Calu3 (cell line): ENCODE measurements at regions not wholly inside any gene's neighbourhood (a gene's known extent, or its start where the extent isn't known, plus 50 kb on each side); places are given as distances from the start of the nearest gene placed in this dataset.

Experiments
- BruUV-seq: library from RNA; stranded (reverse); fragments of 400-500 nt; replicated peaks from 2 replicates; lab custom pipeline; 2021; lab: Mats Ljungman, UMichigan
- CTCF ChIA-PET: fragments of 300-600 bp; sonication (Branson Sonifier 250); formaldehyde crosslinking; loops from one replicate; lab custom pipeline; 2022; ENCODE audit warnings: antibody characterized with exemption; lab: Charles Lee
- DNase-seq: peaks from one replicate; pipeline ENCODE4 v3.0.0; 2022
- H3K27ac Mint-ChIP-seq: one replicate; pipeline ENCODE4 v1.8.0; 2022; ENCODE audit warnings: mixed read lengths; ENCODE audit not compliant: unreplicated experiment
- H3K27me3 Mint-ChIP-seq: one replicate; pipeline ENCODE4 v1.8.0; 2022; ENCODE audit warnings: mixed read lengths; ENCODE audit not compliant: unreplicated experiment
- H3K36me3 Mint-ChIP-seq: one replicate; pipeline ENCODE4 v1.8.0; 2022; ENCODE audit warnings: mild to moderate bottlenecking, moderate library complexity, mixed read lengths; ENCODE audit not compliant: insufficient read depth, unreplicated experiment
- H3K4me1 Mint-ChIP-seq: one replicate; pipeline ENCODE4 v1.8.0; 2022; ENCODE audit warnings: mild to moderate bottlenecking, low read depth, mixed read lengths; ENCODE audit not compliant: unreplicated experiment
- H3K4me3 Mint-ChIP-seq: one replicate; pipeline ENCODE4 v1.8.0; 2022; ENCODE audit warnings: mild to moderate bottlenecking, low read depth, moderate library complexity, mixed read lengths; ENCODE audit not compliant: unreplicated experiment
- H3K9me3 Mint-ChIP-seq: one replicate; pipeline ENCODE4 v1.8.0; 2022; ENCODE audit warnings: low read depth, mixed read lengths; ENCODE audit not compliant: unreplicated experiment
- CTCF ChIP-seq: fragments of 200-600 bp; IDR thresholded peaks from one replicate; pipeline ENCODE4 v1.8.0; 2022; ENCODE audit warnings: antibody characterized with exemption; ENCODE audit not compliant: unreplicated experiment
- intact Hi-C: fragments of 100-400 bp; cut with micrococcal nuclease; formaldehyde crosslinking; loops from one replicate; pipeline ENCODE4 v1.10.0; 2022; ENCODE audit not compliant: unreplicated experiment

GRCh38 chr1:229022595-229023333 is 248.1 kb upstream of the RAB4A start:
- no peak for DNase-seq
- no peak for TF ChIP-seq CTCF
- CTCF ChIA-PET: no interaction called here
- H3K36me3 Mint-ChIP-seq: no peaks in the 10 kb centered on the region
- intact Hi-C loops: loop anchor here (10.0 kb wide), 1 partner anchor 112 kb away; no protein-coding TSS in a partner anchor
- no peaks in the 10 kb centered on the region for H3K9me3 Mint-ChIP-seq
- no peaks in the 10 kb centered on the region for H3K27me3 Mint-ChIP-seq
- no peak overlapping the region for H3K27ac Mint-ChIP-seq
- BruUV-seq: no TSS peak
- peaks cover 22% of the 10 kb centered on the region for H3K4me1 Mint-ChIP-seq
- H3K4me3 Mint-ChIP-seq: no peak overlapping the region

GRCh38 chr1:229023651-229024300 is 247.1 kb upstream of the RAB4A start:
- Mint-ChIP-seq H3K27me3 (no peaks in the 10 kb centered on the region), H3K4me3 (no peak overlapping the region), H3K9me3 (no peaks in the 10 kb centered on the region), H3K27ac (no peak overlapping the region), H3K4me1 (peaks cover 25% of the 10 kb centered on the region), H3K36me3 (no peaks in the 10 kb centered on the region)
- CTCF ChIA-PET: no interaction called here
- TF ChIP-seq CTCF: no peak
- intact Hi-C loops: loop anchor here (10.0 kb wide), 1 partner anchor 111 kb away; no protein-coding TSS in a partner anchor
- no peak for DNase-seq
- no TSS peak for BruUV-seq

GRCh38 chr1:229024528-229025130 is 246.3 kb upstream of the RAB4A start:
- CTCF ChIA-PET: interaction anchor here (1.5 kb wide), 1 partner anchor 9 kb away, joined by 9 read pairs; no protein-coding TSS in a partner anchor
- H3K27me3 Mint-ChIP-seq: no peaks in the 10 kb centered on the region
- intact Hi-C loops: loop anchor here (10.0 kb wide), 1 partner anchor 110 kb away; no protein-coding TSS in a partner anchor
- DNase-seq: peak; percentile 41
- H3K4me1 Mint-ChIP-seq: peaks cover 25% of the 10 kb centered on the region
- no peak overlapping the region for H3K4me3 Mint-ChIP-seq
- BruUV-seq: no TSS peak
- H3K27ac Mint-ChIP-seq: no peak overlapping the region
- no peaks in the 10 kb centered on the region for H3K36me3 Mint-ChIP-seq
- no peak for TF ChIP-seq CTCF
- H3K9me3 Mint-ChIP-seq: no peaks in the 10 kb centered on the region

- CTCF ChIA-PET: interaction anchor here (1.5 kb wide), 1 partner anchor 8 kb away, joined by 9 read pairs; no protein-coding TSS in a partner anchor
Observed at GRCh38 chr1:229025576-229025975, 245.3 kb upstream of the RAB4A start.

More at GRCh38 chr1:229025576-229025975, 245.3 kb upstream of the RAB4A start:
- no peak for DNase-seq
- Mint-ChIP-seq H3K27me3 (no peaks in the 10 kb centered on the region), H3K9me3 (no peaks in the 10 kb centered on the region), H3K4me3 (no peak overlapping the region), H3K36me3 (no peaks in the 10 kb centered on the region), H3K4me1 (peaks cover 25% of the 10 kb centered on the region), H3K27ac (no peak overlapping the region)
- BruUV-seq: no TSS peak
- no peak for TF ChIP-seq CTCF
- intact Hi-C loops: loop anchor here (10.0 kb wide), 1 partner anchor 109 kb away; no protein-coding TSS in a partner anchor
